K562 (cell line): ENCODE measurements at regions not wholly inside any gene's neighbourhood (a gene's known extent, or its start where the extent isn't known, plus 50 kb on each side); places are given as distances from the start of the nearest gene placed in this dataset.

ENCODE experiments used
- ATAC-seq: fragments of 200-7000 bp; cut with Tn5 transposase; 3 replicates; pipeline ENCODE4 v1.9.1; 2020; ENCODE audit warnings: moderate library complexity
- BruUV-seq: library from RNA; stranded (reverse); fragments of 400-500 nt; replicated peaks from 2 replicates; lab custom pipeline; 2021; lab: Mats Ljungman, UMichigan
- CTCF ChIA-PET: fragments of 300-600 bp; formaldehyde crosslinking; extraction: SDS; loops from one replicate; lab custom pipeline; 2021; ENCODE audit warnings: low intra/inter-chr PET ratio; lab: Yijun Ruan, JAX
- POLR2A ChIA-PET: fragments of 300-600, 350-650 bp; sonication (Branson Sonifier 250); formaldehyde crosslinking; extraction: SDS; loops from one replicate; lab custom pipeline; 2021; ENCODE audit warnings: antibody characterized with exemption, inconsistent platforms; lab: Yijun Ruan, JAX
- DNase-seq, 4 experiments: peaks; one replicate each; pipeline versions ENCODE4 v3.0.0 to v3.0.0-alpha.2; 2011 to 2018; ENCODE audit warnings: low spot score in 3 of 4, mixed read lengths in 3 of 4; ENCODE audit errors: extremely low read depth in 1 of 4
- FAIRE-seq: peaks from 2 replicates; lab custom pipeline; 2011; peaks lifted over from hg19 to GRCh38; lab: Jason Lieb, UNC
- H2AFZ ChIP-seq: 2 replicates; pipeline ENCODE4 v1.6.0; 2011; ENCODE audit warnings: low read depth, low read length, control low read depth, inconsistent platforms
- H3K27ac ChIP-seq: fragments of 200-600 bp; 3 replicates; pipeline ENCODE4 v1.8.0; 2011; ENCODE audit warnings: low read depth, mild to moderate bottlenecking, control low read depth, inconsistent platforms, low read length, moderate library complexity, mixed read lengths; ENCODE audit errors: extremely low read depth
- H3K27me3 ChIP-seq, 2 experiments: fragments of 300-600 bp in 1 of 2; 2 replicates in 1 of 2; 3 replicates in 1 of 2; pipeline versions ENCODE4 v1.6.0 to v1.8.0; 2011; ENCODE audit warnings: inconsistent platforms in 2 of 2, low read length in 2 of 2, mild to moderate bottlenecking in 1 of 2, mixed read lengths in 1 of 2, moderate library complexity in 1 of 2; ENCODE audit not compliant: control insufficient read depth in 2 of 2, insufficient read depth in 2 of 2
- H3K36me3 ChIP-seq: fragments of 300-600 bp; 3 replicates; pipeline ENCODE4 v1.8.0; 2011; ENCODE audit warnings: mild to moderate bottlenecking, low read length, inconsistent platforms; ENCODE audit not compliant: control insufficient read depth, insufficient read depth
- H3K4me1 ChIP-seq, 2 experiments: fragments of 200-600 bp in 1 of 2; replicated peaks in 1 of 2; 2 replicates in 1 of 2; 3 replicates in 1 of 2; pipeline versions ENCODE4 v1.5.1 to v1.8.0; 2011; ENCODE audit warnings: inconsistent platforms in 2 of 2, low read length in 2 of 2, mild to moderate bottlenecking in 1 of 2, mixed read lengths in 1 of 2, moderate library complexity in 1 of 2; ENCODE audit not compliant: control insufficient read depth in 2 of 2, insufficient read depth in 2 of 2
- H3K4me2 ChIP-seq: 2 replicates; pipeline ENCODE4 v1.6.1; 2011; ENCODE audit warnings: low read length, control low read depth, inconsistent platforms, mixed read lengths; ENCODE audit not compliant: insufficient read depth
- H3K4me3 ChIP-seq: fragments of 200-600 bp; sonication (generic), shearing (Covaris generic); 2 replicates; pipeline ENCODE4 v1.5.1; 2016; ENCODE audit warnings: control low read depth, inconsistent platforms
- H3K79me2 ChIP-seq: fragments of 200-600 bp; 3 replicates; pipeline ENCODE4 v1.8.0; 2011; ENCODE audit warnings: low read length, inconsistent platforms; ENCODE audit not compliant: control insufficient read depth, insufficient read depth
- H3K9ac ChIP-seq, 2 experiments: 2 replicates each; pipeline versions ENCODE4 v1.6.0 to v1.6.1; 2011; ENCODE audit warnings: low read depth in 2 of 2, low read length in 2 of 2, control low read depth in 1 of 2, inconsistent platforms in 1 of 2, mild to moderate bottlenecking in 1 of 2, mixed read lengths in 1 of 2; ENCODE audit not compliant: insufficient read depth in 1 of 2
- H3K9me1 ChIP-seq: one replicate; pipeline ENCODE4 v1.6.0; 2011; ENCODE audit warnings: inconsistent platforms, mild to moderate bottlenecking, low read length, moderate library complexity; ENCODE audit not compliant: control insufficient read depth, insufficient read depth
- H3K9me3 ChIP-seq: replicated peaks from 2 replicates; pipeline ENCODE4 v1.5.1; 2011; ENCODE audit warnings: low read depth, low read length, inconsistent platforms; ENCODE audit not compliant: control insufficient read depth, insufficient read depth
- H4K20me1 ChIP-seq: replicated peaks from 2 replicates; pipeline ENCODE4 v1.6.1; 2011; ENCODE audit warnings: low read length, inconsistent platforms, mixed read lengths; ENCODE audit not compliant: control insufficient read depth, insufficient read depth
- CBX1 ChIP-seq: sonication (generic); IDR thresholded peaks from 2 replicates; pipeline ENCODE4 v1.6.1; 2016; ENCODE audit warnings: antibody characterized with exemption, low read depth, mild to moderate bottlenecking
- COPS2 ChIP-seq: fragments of 450-650 bp; conservative IDR thresholded peaks from 2 replicates; pipeline ENCODE4 v1.6.1; 2016; ENCODE audit warnings: mild to moderate bottlenecking, moderate library complexity
- HLTF ChIP-seq: fragments of 450-650 bp; IDR thresholded peaks from 2 replicates; pipeline ENCODE4 v1.6.1; 2016
- KLF1 ChIP-seq: fragments of 450-650 bp; IDR thresholded peaks from 2 replicates; pipeline ENCODE4 v1.6.1; 2016; ENCODE audit warnings: missing genetic modification characterization, missing compliant biosample characterization
- MTA3 ChIP-seq: fragments of 450-650 bp; formaldehyde crosslinking; IDR thresholded peaks from 2 replicates; pipeline ENCODE4 v1.6.1; 2017; ENCODE audit warnings: mild to moderate bottlenecking, borderline replicate concordance
- POU5F1 ChIP-seq: fragments of 150-350 bp; IDR thresholded peaks from 2 replicates; pipeline ENCODE4 v1.6.1; 2014; ENCODE audit warnings: borderline replicate concordance, low read length, low read depth, mild to moderate bottlenecking; ENCODE audit not compliant: partially characterized antibody
- RBM22 ChIP-seq: fragments of 200-400 bp; formaldehyde crosslinking; IDR thresholded peaks from 2 replicates; pipeline ENCODE4 v1.6.1; 2018; ENCODE audit warnings: low read length, low read depth; ENCODE audit not compliant: poor library complexity, severe bottlenecking
- RBM39 ChIP-seq: fragments of 200-400 bp; formaldehyde crosslinking; optimal IDR thresholded peaks from 2 replicates; pipeline ENCODE3; 2018; ENCODE audit warnings: low read depth, low read length
- SAP30 ChIP-seq: fragments of 200-600 bp; sonication (generic); IDR thresholded peaks from 2 replicates; pipeline ENCODE4 v1.6.1; 2012; ENCODE audit warnings: borderline replicate concordance, low read depth, mild to moderate bottlenecking, moderate library complexity, low read length, control low read depth, inconsistent platforms; ENCODE audit not compliant: insufficient read depth, poor library complexity, severe bottlenecking
- SIX5 ChIP-seq, 2 experiments: IDR thresholded peaks; 2 replicates each; pipeline ENCODE4 v1.6.1; 2011; ENCODE audit warnings: low read length in 2 of 2, borderline replicate concordance in 1 of 2, low read depth in 1 of 2, mild to moderate bottlenecking in 1 of 2, moderate library complexity in 1 of 2; ENCODE audit not compliant: insufficient read depth in 1 of 2
- SOX6 ChIP-seq: fragments of 450-650 bp; IDR thresholded peaks from 2 replicates; pipeline ENCODE4 v1.6.1; 2014; ENCODE audit warnings: mild to moderate bottlenecking
- SPI1 ChIP-seq: IDR thresholded peaks from 2 replicates; pipeline ENCODE4 v1.6.1; 2011; ENCODE audit warnings: low read depth, low read length, control low read depth, borderline replicate concordance
- U2AF2 ChIP-seq: fragments of 200-400 bp; formaldehyde crosslinking; optimal IDR thresholded peaks from 2 replicates; pipeline ENCODE3; 2017; ENCODE audit warnings: low read depth, mild to moderate bottlenecking, low read length
- USF2 ChIP-seq: sonication (generic); formaldehyde crosslinking; IDR thresholded peaks from 2 replicates; pipeline ENCODE4 v1.5.0; 2020; ENCODE audit warnings: missing genetic modification reagents
- ZNF133 ChIP-seq: fragments of 250-450 bp; sonication (Bioruptor Pico); IDR thresholded peaks from 2 replicates; pipeline ENCODE4 v1.4.0; 2020; ENCODE audit warnings: mild to moderate bottlenecking
- ZNF444 ChIP-seq: fragments of 250-450 bp; sonication (Bioruptor Pico); IDR thresholded peaks from 2 replicates; pipeline ENCODE4 v1.4.0; 2020; ENCODE audit warnings: mild to moderate bottlenecking, moderate library complexity
- ZNF644 ChIP-seq: fragments of 200-800 bp; sonication (Bioruptor generic); IDR thresholded peaks from 2 replicates; pipeline ENCODE4 v1.6.1; 2016; ENCODE audit warnings: low read depth, missing genetic modification characterization, missing compliant biosample characterization
- WGBS: fragments of 100-300 bp; shearing (Covaris generic); methylation state at CpG from one replicate; pipeline ENCODE4 v1.1.6; 2016; ENCODE audit warnings: low coverage, mixed read lengths; ENCODE audit not compliant: insufficient coverage; ENCODE audit errors: missing lambda C conversion rate; 5-methylcytosine and 5-hydroxymethylcytosine counted together
- in situ Hi-C: fragments of 300-500 bp; cut with MboI; formaldehyde crosslinking; loops from 4 replicates; pipeline ENCODE4 v1.15.0; 2018; ENCODE audit warnings: inconsistent platforms, mixed read lengths
- intact Hi-C: fragments of 100-400 bp; cut with micrococcal nuclease; formaldehyde crosslinking; loops from 2 replicates; pipeline ENCODE4 v1.14.2; 2022

- Histone ChIP-seq H3K27ac (no peak overlapping the region), H3K9ac (no peak overlapping the region), H3K79me2 (no peaks in the 10 kb centered on the region), H3K9me3 (peaks cover 2% of the 10 kb centered on the region; the same call in 1 of the 2 replicates), H3K36me3 (no peaks in the 10 kb centered on the region), H3K27me3 (no peaks in the 10 kb centered on the region), H3K4me2 (no peak overlapping the region)
- no TSS peak for BruUV-seq
- intact Hi-C loops, result no loop called here
- DNase-seq, result no peak
- CTCF ChIA-PET, result no interaction called here
- 0% methylated on average over 1 of the region's 1 CpG for WGBS
- no peak for TF ChIP-seq COPS2
- no peak for TF ChIP-seq ZNF444 (CRISPR knock-in tag)
- no peak for TF ChIP-seq KLF1 (tag)
- no peak for TF ChIP-seq SPI1
- TF ChIP-seq U2AF2, result no peak
- no peak for TF ChIP-seq SIX5 (IDR thresholded peaks at IDR 0.05; ENCODE audit: borderline replicate concordance in 1 of 2, insufficient read depth in 1 of 2, low read depth in 1 of 2, low read length in 2 of 2)
- no peak for TF ChIP-seq HLTF
- TF ChIP-seq USF2 (CRISPR knock-in tag), result no peak
- no peak for TF ChIP-seq CBX1
- TF ChIP-seq MTA3, result no peak
- no peak for TF ChIP-seq SAP30
- TF ChIP-seq POU5F1, result no peak
- TF ChIP-seq RBM39, result no peak
- no peak for TF ChIP-seq SOX6
- TF ChIP-seq ZNF644 (tag), result no peak
- TF ChIP-seq RBM22, result no peak
- no peak for TF ChIP-seq ZNF133 (CRISPR knock-in tag)
- TF ChIP-seq, all 486 proteins: peak for 0
- no peaks in the 10 kb centered on the region for H3K4me1 ChIP-seq
- POLR2A ChIA-PET, result no interaction called here
- in situ Hi-C loops, result no loop called here
- no peaks in the 10 kb centered on the region for H4K20me1 ChIP-seq
- H3K9me1 ChIP-seq, result no peaks in the 10 kb centered on the region
- H2AFZ ChIP-seq, result no peak overlapping the region
- no peak overlapping the region for H3K4me3 ChIP-seq
- FAIRE-seq (no peak), ATAC-seq (no peak)
These were observed 366.7 kb upstream of the CTNND2 start for GRCh38 chr5:12270914-12271313.
